ENCODE measurements at regions not wholly inside any gene's neighbourhood (a gene's known extent, or its start where the extent isn't known, plus 50 kb on each side); places are given as distances from the start of the nearest gene placed in this dataset.
"Not testable (repeated sequence)": the region's sequence is repeated elsewhere in the genome, so short reads cannot be mapped to it uniquely, and the experiment has no call there.

GRCh38 chr21:18832950-18833349, 429.4 kb upstream of the TMPRSS15 start:
- DNase-seq: no peak

DNA sequence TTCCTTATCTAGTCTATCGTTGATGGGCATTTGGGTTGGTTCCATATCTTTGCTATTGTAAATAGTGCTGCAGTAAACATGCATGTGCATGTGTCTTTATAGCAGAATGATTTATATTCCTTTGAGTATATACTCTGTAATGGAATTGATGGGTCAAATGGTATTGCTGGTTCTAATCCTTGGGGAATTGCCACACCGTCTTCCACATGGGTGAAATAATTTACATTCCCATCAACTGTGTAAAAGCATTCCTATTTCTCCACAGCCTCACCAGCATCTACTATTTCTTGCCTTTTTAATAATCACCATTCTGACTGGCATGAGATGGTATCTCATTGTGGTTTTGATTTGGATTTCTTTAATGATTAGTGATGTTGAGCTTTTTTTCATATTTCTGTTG, 430.5 kb upstream of the TMPRSS15 start:
- DNase-seq: not testable (repeated sequence)

GRCh38 chr21:18840239-18840638, 436.7 kb upstream of the TMPRSS15 start:
- DNase-seq: no peak

DNA sequence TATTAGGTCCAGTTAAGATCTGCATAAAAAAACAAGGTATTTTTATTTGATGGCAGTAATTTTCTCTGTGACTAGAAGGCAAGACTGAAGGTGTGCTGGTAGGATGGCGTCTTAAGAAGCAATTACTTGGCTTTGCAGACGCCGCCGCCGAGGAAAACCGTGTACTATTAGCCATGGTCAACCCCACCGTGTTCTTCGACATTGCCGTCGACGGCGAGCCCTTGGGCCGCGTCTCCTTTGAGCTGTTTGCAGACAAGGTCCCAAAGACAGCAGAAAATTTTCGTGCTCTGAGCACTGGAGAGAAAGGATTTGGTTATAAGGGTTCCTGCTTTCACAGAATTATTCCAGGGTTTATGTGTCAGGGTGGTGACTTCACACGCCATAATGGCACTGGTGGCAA, 454.0 kb upstream of the TMPRSS15 start:
- DNase-seq: not testable (repeated sequence)

DNA sequence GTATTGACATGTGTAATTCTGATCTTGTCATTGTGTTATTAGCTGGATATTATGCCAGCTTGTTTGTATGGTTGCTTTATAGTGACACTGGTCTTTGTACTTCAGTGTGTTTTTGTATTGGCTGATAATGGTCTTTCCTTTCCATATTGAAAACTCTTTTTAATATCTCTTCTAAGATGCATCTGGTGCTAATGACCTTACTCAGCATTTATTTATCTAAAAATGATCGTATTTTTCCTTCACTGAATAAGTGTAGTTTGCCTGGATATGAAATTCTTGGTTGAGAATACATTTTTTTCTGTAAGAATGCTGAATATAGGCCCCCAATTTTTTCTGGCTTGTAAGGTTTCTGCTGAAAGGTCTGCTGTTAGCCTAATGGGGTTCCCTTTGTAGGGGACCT, 465.5 kb upstream of the TMPRSS15 start:
- DNase-seq: no peak

GRCh38 chr21:18877917-18878316, 474.3 kb upstream of the TMPRSS15 start:
- no peak for DNase-seq

DNA sequence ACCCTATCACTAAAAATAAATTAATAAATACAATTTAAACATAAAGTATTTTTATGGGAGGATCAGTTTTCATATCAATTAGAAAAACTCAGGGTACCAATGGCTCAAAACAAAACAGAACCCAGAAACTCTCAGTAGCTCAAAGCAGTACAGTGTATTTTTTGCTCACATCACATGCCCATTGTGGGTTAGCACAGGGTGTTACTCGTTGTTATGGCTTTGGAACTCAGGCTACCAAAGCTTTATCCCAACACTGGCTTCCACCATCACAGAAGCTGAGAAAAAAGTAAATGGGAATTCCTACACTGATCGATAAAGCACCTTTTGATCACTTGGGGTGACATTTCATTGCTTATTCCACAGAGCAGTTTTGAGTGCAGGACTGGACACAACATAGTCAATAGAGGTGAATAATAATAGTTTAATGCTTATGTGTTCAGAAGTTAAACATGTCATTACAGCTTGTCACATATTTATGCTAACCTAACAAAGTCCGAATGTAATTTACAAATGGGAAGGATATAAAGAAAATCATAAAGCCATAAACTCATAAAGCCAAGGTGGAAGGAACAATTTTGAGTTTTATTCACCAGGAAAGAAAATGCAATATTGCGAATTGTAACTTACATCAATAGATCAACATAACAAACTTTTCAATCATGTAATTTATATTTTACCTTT, 484.5 kb upstream of the TMPRSS15 start:
- DNase-seq: no peak

DNA sequence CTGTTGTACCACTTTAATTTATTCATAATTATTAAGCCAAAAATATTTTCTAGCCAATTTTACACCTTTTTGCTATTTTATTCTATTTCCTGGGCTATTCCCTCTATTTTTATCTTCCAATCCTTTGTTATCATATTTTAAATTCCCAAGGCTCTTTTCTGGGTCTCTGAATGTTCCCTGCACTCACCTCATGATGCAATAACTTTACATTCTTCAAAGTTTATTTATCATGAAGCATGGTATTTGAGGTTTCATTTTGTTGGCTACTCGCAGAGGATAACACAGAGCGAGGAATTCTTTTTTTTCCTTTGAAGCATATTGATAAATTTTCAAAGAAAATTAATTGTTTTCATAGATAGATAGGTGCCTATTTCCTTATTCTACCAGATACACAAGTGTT, 489.8 kb upstream of the TMPRSS15 start:
- no peak for DNase-seq

DNA sequence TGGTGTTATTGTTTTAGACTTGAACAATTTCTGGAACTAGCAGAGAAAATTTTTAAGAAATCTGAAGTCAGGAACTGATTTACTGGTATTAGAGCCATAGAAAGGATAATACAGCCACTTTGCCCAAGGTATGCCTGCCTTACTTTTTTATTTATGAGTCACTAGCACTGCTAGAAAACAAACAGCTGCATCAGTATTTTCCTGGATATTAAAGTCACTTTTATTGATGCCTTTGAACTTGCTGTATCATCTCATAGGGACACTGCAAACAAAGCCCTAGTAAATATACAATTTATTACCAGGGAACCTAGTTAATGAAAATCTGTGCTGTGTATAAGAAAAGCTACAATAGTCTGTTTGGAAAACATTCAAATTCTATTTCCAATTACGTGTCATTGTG, 490.8 kb upstream of the TMPRSS15 start:
- no peak for DNase-seq

- DNase-seq: no peak
These were observed 495.7 kb upstream of the TMPRSS15 start for GRCh38 chr21:18899261-18899660.

DNA sequence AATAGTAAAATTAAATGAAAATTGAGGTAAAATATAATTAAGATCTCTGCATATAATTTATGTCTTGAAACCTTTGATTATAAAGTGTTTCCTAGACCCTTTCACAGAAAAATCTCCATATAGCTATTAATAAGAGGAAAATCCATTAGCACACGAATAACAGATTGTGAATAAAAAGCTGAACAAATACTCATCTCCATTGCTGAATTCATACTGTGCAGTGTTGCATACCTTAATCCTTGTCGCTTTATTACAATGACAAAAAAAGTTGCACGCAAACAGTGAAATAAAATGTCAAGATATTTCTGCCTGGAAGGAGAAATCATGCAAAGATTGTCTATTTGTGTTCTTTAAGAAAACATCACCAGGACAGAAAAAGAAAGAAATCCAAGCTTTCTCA, 499.1 kb upstream of the TMPRSS15 start:
- no peak for DNase-seq

- no peak for DNase-seq
These were observed 503.5 kb upstream of the TMPRSS15 start for GRCh38 chr21:18907076-18907475.

- DNase-seq: no peak
These were observed 505.1 kb upstream of the TMPRSS15 start for GRCh38 chr21:18908641-18909040.

- DNase-seq: no peak
These were observed 510.3 kb upstream of the TMPRSS15 start for GRCh38 chr21:18913914-18914313.

GRCh38 chr21:18914570-18914969, 511.0 kb upstream of the TMPRSS15 start:
- no peak for DNase-seq

GRCh38 chr21:18917622-18918021, 514.0 kb upstream of the TMPRSS15 start:
- no peak for DNase-seq

DNA sequence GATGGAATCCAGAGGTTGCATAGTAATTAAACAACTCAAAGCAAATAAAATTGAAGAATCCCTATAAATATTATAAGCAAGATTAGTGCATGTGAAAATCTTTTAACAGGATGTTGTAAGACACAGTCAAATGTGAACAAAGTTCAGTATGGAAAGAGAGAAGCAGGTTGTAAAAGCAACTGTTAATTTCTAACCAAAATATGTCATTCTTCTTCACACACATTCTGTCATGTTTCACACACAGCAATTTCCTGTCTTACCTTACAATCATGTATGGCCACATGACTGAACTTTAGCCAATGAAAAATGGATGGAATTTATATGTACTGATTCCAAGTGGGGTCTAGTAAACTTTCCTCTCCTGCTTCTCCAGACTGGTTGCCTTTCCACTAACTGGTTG, 527.7 kb upstream of the TMPRSS15 start:
- no peak for DNase-seq

DNA sequence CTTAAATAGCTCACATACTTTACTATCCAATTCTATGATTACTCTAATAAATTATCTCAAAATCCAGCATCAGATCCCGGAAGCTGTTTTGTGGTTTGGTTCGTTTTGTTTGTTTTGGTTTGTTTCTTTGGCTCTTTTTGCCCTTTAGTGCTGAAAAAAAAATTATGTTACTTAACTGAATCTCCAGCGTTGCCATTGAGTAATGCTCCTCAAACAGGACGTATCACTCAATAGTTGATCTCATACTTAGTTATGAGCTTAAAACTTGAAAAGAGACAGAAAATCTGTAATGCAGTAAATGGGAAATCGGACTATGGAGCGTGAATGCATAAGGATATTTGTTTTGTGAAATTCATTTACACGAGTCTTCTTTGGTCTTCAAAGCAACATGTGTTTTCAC, 533.8 kb upstream of the TMPRSS15 start:
- DNase-seq: no peak

DNA sequence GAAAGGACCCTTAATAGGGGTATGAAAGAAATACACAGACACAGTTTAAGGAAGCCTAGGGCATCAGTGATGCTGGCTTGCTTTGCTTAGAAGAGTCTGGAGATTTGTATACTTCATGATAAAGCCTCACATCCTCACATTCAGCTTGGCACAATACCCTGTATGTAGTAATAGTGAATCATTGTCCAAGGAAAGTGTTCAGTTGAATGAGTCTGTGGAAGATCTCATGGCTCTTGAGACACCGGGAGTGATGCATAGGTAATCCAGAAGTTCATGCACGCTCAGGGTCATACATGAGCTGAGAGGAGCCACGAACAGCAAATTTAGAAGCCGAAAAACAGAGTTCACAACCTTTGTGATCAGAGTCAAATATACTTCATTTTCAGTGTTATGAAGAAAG, 537.2 kb upstream of the TMPRSS15 start:
- no peak for DNase-seq

- no peak for DNase-seq
These were observed 546.6 kb upstream of the TMPRSS15 start for GRCh38 chr21:18950045-18950740.

GRCh38 chr21:18951271-18952038, 547.9 kb upstream of the TMPRSS15 start:
- peak; percentile 61 for DNase-seq

GRCh38 chr21:18954441-18954844, 550.9 kb upstream of the TMPRSS15 start:
- DNase-seq: no peak

DNA sequence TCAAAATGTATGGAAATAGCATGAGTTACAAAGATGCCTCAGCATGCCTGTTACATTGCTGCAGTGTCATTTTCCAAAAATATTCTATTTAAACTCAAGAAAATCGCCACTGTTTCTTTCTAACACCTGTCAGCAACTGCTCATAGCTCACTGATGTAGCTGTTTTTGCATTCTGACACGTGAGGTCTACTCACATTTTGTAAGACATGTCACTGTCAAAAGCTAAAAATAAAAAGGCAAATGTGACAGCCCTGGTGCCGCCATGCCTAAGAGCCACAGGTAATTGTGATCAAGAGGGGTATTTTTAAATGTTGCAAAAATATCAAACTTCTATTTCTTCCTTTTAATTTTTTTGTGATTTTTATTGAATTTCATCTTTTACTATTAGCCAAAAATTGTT, 556.2 kb upstream of the TMPRSS15 start:
- no peak for DNase-seq

GRCh38 chr21:18960306-18960705, 556.7 kb upstream of the TMPRSS15 start:
- no peak for DNase-seq

All from KG1 (cell line).